GM18511 (cell line): ENCODE measurements at regions not wholly inside any gene's neighbourhood (a gene's known extent, or its start where the extent isn't known, plus 50 kb on each side); places are given as distances from the start of the nearest gene placed in this dataset.

Experiments
- ATAC-seq: cut with Tn5 transposase; IDR thresholded peaks from one replicate; pipeline ENCODE4 v1.9.1; 2021; ENCODE audit warnings: mild to moderate bottlenecking, moderate library complexity; ENCODE audit not compliant: unreplicated experiment

DNA sequence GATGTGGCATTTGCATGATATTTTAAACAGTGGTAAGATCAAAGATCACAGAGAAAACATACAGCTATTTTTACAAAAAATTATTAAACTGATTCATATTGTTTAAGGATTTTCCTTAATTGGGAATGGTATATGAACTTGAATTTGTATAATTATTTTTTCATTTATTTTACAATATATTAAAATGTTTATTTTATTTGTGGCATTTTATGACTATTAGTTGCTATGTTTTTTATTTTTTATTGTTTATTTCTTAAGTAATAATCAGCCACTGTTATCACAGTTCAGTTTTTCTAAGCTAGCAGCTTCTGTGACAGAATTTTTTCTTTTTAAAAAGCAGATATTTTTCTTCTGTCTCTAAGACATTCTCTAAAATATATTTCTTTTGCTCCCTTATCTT, 387.0 kb upstream of the KHDRBS2 start:
- ATAC-seq: no peak

GRCh38 chr6:62670490-62671223, 384.6 kb upstream of the KHDRBS2 start:
- no peak for ATAC-seq

- ATAC-seq: no peak
Observed at GRCh38 chr6:62669831-62670230, 383.8 kb upstream of the KHDRBS2 start.

GRCh38 chr6:62652692-62653328, 366.8 kb upstream of the KHDRBS2 start:
- ATAC-seq: no peak

- ATAC-seq: no peak
Observed at GRCh38 chr6:62645274-62645673, 359.2 kb upstream of the KHDRBS2 start.

GRCh38 chr6:62640749-62641148, 354.7 kb upstream of the KHDRBS2 start:
- ATAC-seq: no peak

GRCh38 chr6:62626661-62627060, 340.6 kb upstream of the KHDRBS2 start:
- ATAC-seq: no peak

DNA sequence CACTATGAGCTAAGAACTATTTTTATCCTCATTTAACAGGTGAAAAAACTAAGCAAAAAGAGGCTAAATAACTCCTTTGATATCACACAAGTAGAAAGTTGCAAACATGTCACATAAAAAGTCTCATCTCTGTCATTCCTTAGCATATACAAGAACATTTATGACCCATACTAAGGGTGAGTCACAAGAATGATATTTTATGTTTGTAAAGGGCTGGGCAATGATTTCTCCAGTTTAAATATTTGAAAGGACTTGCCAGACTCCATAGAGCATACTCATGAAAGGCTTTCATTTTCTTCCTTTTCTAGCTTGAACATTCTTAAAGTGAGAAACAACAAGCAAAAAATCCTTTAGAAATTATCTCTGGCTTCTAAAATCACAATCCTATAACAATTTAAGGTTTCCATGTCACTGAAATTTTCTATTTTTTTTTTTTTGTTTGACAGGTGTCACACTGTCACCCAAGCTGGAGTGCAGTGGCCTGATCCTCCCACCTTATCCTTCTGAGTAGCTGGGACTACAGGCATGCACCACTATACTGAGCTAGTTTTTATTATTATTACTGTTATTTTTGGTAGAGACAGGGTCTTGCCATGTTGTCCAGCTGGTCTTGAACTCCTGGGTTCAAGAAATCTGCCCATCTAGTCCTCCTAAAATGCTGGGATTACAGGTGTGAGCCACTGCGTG, 338.0 kb upstream of the KHDRBS2 start:
- no peak for ATAC-seq

DNA sequence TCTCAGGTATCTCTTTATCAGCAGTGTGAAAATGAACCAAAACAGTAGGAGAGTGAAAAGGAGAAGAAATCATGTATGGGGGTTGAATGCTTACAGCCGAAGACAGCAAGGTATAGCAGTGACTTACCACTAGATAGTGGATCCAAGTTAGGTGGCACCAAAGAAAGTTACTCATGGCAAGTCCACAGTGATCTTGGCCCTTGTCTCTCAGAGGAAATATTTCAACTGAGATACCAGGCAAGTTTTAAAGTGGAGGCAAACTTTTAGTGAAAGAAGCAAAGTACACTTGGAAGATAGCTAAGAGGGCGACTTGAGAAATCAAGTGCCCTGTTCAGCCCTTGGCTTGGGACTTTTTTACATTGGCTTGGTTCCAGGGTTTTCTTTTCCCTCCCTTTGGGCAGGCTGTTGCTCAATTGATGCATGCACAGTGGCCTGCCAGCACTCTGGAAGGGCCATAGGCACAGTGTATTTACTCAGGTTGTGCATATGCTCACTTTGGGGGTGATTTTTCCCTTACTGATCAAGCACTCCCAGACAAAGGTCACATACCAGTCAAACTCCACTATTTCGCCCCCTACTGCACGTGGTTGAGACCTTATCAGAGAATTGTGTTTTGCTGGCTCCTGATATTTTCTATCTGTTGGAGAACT, 329.5 kb upstream of the KHDRBS2 start:
- ATAC-seq: no peak

DNA sequence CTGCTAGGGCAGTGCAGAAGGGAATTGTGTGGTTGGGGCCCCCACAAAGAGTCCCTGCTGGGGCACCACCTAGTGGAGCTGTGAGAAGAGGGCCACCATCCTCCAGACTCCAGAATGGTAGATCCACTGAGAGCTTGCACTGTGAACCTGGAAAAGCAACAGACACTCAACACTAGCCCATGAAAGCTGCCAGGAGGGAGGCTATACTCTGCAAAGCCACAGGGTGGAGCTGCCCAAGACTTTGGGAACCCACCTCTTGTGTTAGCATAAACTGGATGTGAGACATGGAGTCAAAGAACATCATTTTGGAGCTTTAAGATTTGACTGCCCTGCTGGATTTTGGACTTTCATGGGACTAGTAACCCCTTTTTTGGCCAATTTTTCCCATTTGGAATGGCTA, 328.4 kb upstream of the KHDRBS2 start:
- no peak for ATAC-seq

DNA sequence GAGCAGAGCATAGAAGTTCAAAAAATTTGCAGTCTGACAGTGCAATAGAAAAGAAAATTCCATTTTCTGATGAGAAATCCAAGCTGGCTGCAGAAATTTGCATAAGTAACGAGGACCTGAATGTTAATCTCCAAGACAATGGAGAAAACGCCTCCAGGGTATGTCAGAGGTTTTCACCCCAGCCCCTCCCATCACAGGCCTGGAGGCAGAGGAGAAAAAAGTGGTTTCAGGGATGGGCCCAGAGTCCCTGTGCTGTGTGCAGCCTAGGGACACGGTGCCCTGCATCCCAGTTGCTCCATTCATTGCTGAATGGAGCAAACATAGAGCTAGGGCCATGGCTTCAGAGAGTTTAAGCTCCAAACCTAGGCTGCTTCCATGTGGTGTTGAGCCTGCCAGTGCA, 327.9 kb upstream of the KHDRBS2 start:
- ATAC-seq: no peak

- no peak for ATAC-seq
Observed at GRCh38 chr6:62612471-62612870, 326.4 kb upstream of the KHDRBS2 start.

GRCh38 chr6:62570372-62570771, 284.3 kb upstream of the KHDRBS2 start:
- ATAC-seq: no peak

DNA sequence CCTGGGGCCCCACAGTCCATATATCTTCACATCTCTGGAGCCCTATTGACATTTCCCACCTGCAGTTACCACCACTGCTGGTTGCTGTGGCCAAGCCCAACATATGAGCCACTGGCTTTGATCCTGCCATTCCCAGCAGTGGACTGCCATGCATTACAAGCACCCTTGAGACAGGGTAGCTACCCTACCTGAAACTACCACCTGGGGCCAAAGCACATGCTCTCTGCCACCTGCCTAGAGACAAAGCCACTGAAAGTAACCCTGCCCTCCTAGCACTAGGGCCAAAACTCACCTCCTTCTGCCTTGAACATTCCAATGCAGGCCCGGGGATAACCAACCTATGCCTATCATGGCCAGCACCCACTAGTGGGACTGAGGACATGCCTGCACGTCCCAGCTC, 255.5 kb upstream of the KHDRBS2 start:
- no peak for ATAC-seq

DNA sequence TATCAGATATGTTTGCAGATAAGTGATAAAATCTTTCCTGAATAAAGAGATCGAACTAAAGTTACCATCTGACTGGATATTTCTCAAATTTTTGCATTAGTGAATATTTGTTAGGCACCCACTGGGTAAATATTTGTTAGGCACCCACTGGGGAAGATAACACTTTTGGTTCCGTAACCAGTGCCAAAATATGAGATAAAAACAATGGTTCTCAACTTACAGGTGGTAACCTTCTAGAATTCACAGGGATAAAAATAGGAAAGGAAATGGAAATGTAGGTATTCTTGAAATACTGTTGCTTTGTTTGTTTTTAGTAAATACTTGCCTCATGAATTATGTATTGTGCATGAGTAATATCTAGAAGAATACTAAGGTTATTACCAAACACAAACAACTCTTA, 245.0 kb upstream of the KHDRBS2 start:
- no peak for ATAC-seq

- ATAC-seq: no peak
Observed at GRCh38 chr6:62528894-62529526, 243.0 kb upstream of the KHDRBS2 start.

GRCh38 chr6:62523630-62524029, 237.6 kb upstream of the KHDRBS2 start:
- ATAC-seq: no peak

DNA sequence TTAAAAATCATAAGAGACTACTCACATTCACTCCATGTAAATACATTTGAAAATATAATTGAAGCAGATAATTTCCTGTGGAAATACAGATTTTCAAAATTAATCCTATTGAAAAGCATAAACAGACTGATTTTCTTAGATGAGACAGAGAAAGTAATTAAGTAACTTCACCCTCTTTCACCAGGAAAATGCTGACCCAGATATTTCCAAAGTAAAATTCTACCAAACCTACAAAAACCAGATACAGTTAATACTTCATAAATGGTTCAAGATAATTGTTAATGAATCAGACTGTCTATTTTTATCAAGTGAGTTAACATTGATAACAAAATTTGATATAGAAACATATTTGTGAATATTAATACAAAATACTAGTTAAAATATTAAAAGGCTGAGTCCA, 233.5 kb upstream of the KHDRBS2 start:
- ATAC-seq: no peak

- no peak for ATAC-seq
Observed at GRCh38 chr6:62516291-62517141, 230.5 kb upstream of the KHDRBS2 start.

- no peak for ATAC-seq
Observed at GRCh38 chr6:62492192-62492822, 206.3 kb upstream of the KHDRBS2 start.
